Neural crest cell (in vitro differentiated cells): ENCODE measurements at regions not wholly inside any gene's neighbourhood (a gene's known extent, or its start where the extent isn't known, plus 50 kb on each side); places are given as distances from the start of the nearest gene placed in this dataset.
"Not testable (repeated sequence)": the region's sequence is repeated elsewhere in the genome, so short reads cannot be mapped to it uniquely, and the experiment has no call there.

ENCODE experiments used
- DNase-seq: peaks from one replicate; pipeline ENCODE4 v3.0.0; 2021; ENCODE audit warnings: low read depth, mixed read lengths, low spot score
- H3K27ac Mint-ChIP-seq: one replicate; pipeline ENCODE4 v1.8.0; 2021; ENCODE audit warnings: mild to moderate bottlenecking, mixed read lengths; ENCODE audit not compliant: unreplicated experiment
- H3K27me3 Mint-ChIP-seq: 2 replicates; pipeline ENCODE4 v1.8.0; 2021; ENCODE audit warnings: low read depth, mild to moderate bottlenecking, mixed read lengths
- H3K36me3 Mint-ChIP-seq: 2 replicates; pipeline ENCODE4 v1.8.0; 2021; ENCODE audit warnings: low read depth, mild to moderate bottlenecking, mixed read lengths
- H3K4me1 Mint-ChIP-seq: 2 replicates; pipeline ENCODE4 v1.8.0; 2021; ENCODE audit warnings: mixed read lengths
- H3K4me3 Mint-ChIP-seq: one replicate; pipeline ENCODE4 v1.8.0; 2021; ENCODE audit warnings: mild to moderate bottlenecking, mixed read lengths
- H3K9me3 Mint-ChIP-seq: 2 replicates; pipeline ENCODE4 v1.8.0; 2021; ENCODE audit warnings: mixed read lengths
- CTCF ChIP-seq: fragments of 200-600 bp; sonication (generic); conservative IDR thresholded peaks from 2 replicates; pipeline ENCODE4 v1.5.0; 2021; ENCODE audit warnings: antibody characterized with exemption, mild to moderate bottlenecking

- Mint-ChIP-seq H3K9me3 (peaks cover 11% of the 10 kb centered on the region), H3K36me3 (peaks cover 9% of the 10 kb centered on the region), H3K4me1 (peaks cover 16% of the 10 kb centered on the region), H3K27ac (no peak overlapping the region), H3K27me3 (peaks cover 3% of the 10 kb centered on the region), H3K4me3 (no peak overlapping the region)
- no peak for DNase-seq
- peak; percentile 32 for TF ChIP-seq CTCF
These were observed 97.9 kb downstream of the DLEU7 start for GRCh38 chr13:50745542-50746115.

DNA sequence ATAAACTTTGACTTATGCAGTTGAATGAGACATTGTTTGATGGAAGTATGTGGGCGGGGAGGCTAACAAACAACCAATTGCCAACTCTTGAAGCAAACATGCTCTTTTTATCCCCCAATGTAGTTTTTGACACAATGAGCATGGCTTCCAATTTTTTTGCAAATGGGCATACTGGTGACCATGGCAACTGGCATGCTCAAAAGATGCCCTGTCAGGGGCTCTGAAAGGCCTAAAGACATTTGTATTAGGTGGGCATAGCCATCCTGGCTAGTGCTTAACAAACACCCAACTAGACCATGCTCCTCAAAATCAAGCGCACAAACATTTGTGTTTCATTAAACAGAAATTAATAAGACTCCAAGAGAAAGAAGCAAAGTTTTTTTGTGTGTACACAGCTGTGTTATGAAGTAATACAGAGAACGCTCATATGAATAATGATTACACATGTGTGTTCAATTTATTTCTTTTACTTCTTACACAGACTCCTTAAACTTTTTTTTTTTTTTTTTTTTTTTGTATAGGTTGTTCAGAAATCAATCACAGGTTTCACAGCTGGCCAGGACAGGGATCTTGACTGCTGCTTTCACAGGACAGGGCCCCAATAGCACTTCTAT, 95.6 kb downstream of the DLEU7 start:
- Mint-ChIP-seq H3K27ac (no peak overlapping the region), H3K4me3 (no peak overlapping the region), H3K27me3 (peaks cover 3% of the 10 kb centered on the region), H3K9me3 (peaks cover 15% of the 10 kb centered on the region), H3K4me1 (peaks cover 16% of the 10 kb centered on the region), H3K36me3 (peaks cover 9% of the 10 kb centered on the region)
- no peak for TF ChIP-seq CTCF
- DNase-seq, result no peak

DNA sequence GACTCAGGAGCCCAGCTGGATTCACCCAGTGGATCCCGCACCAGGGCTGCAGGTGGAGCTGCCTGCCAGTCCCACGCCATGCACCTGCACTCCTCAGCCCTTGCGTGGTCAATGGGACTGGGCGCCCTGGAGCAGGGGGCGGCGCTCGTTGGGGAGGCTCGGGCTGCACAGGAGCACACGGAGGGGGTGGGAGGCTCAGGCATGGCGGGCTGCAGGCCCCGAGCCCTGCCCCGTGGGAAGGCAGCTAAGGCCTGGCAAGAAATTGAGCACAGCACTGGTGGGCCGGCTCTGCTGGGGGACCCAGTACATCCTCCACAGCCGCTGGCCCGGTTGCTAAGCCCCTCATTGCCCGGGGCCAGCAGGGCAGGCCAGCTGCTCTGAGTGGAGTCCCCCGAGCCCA, 90.3 kb downstream of the DLEU7 start:
- not testable (repeated sequence) for H3K27ac Mint-ChIP-seq, DNase-seq, H3K4me3 Mint-ChIP-seq, H3K27me3 Mint-ChIP-seq
- Mint-ChIP-seq H3K9me3 (peaks cover 29% of the 10 kb centered on the region), H3K36me3 (peaks cover 23% of the 10 kb centered on the region), H3K4me1 (peaks cover 22% of the 10 kb centered on the region)

DNA sequence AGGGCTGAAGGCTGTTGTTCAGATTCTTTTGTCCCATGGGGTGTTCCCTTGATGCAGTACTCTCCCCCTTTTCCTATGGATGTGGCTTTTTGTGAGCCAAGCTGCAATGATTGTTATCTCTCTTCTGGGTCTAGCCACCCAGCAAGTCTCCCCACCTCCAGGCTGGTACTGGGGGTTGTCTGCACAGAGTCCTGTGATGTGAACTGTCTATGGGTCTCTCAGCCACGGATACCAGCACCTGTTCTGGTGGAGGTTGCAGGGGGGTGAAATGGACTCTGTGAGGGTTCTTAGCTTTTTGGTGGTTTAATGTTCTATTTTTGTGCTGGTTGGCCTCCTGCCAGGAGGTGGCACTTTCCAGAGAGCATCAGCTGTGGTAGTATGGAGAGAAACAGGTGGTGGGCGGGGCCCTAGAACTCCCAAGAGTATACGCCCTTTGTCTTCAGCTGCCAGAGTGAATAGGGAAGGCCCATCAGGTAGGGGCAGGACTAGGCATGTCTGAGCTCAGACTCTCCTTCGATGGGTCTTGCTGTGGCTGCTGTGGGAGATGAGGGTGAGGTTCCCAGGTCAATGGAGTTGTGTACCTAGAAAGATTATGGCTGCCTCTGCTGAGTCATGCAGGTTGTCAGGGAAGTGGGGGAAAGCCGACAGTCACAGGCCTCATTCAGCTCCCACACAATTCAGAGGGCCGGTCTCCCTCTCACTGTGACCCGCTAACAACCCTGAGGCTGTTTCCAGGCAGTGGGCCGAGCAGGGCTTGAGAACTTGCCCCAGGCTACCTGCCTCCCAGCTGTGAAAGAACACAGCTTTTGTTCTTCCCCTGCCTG, 87.4 kb downstream of the DLEU7 start:
- H3K27ac Mint-ChIP-seq, result peak overlapping the region; percentile 97
- H3K4me1 Mint-ChIP-seq, result peaks cover 33% of the 10 kb centered on the region
- peak; percentile 38 for DNase-seq
- not testable (repeated sequence) for H3K27me3 Mint-ChIP-seq, H3K4me3 Mint-ChIP-seq
- peaks cover 21% of the 10 kb centered on the region for H3K9me3 Mint-ChIP-seq
- peaks cover 16% of the 10 kb centered on the region for H3K36me3 Mint-ChIP-seq

- H3K4me1 Mint-ChIP-seq, result peaks cover 36% of the 10 kb centered on the region
- H3K27ac Mint-ChIP-seq, result peak overlapping the region; percentile 97
- no peak overlapping the region for H3K4me3 Mint-ChIP-seq
- peaks cover 16% of the 10 kb centered on the region for H3K36me3 Mint-ChIP-seq
- TF ChIP-seq CTCF, result no peak
- peaks cover 17% of the 10 kb centered on the region for H3K9me3 Mint-ChIP-seq
- no peaks in the 10 kb centered on the region for H3K27me3 Mint-ChIP-seq
- DNase-seq, result no peak
These were observed 86.5 kb downstream of the DLEU7 start for GRCh38 chr13:50757008-50757407.

DNA sequence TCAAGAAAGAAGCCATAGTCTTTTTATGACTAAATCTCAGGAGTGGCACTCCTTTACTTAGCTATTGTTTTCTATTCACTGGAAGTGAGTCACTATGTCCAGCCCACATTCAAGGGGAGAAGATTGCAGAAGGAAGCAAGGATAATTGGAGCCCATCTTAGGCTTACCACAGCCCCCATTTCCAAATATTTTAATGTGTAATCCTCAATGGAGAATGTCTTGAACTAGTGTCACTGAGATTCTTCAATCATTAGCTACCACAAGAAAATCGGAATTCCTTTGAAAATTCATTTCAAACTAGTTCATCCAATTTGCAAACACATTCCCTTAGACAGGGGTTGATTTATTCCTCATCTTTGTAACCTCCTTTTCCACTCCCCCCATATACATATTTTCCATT, 84.7 kb downstream of the DLEU7 start:
- peaks cover 53% of the 10 kb centered on the region for H3K4me1 Mint-ChIP-seq
- no peaks in the 10 kb centered on the region for H3K27me3 Mint-ChIP-seq
- DNase-seq, result no peak
- H3K9me3 Mint-ChIP-seq, result peaks cover 17% of the 10 kb centered on the region
- H3K4me3 Mint-ChIP-seq, result no peak overlapping the region
- H3K36me3 Mint-ChIP-seq, result peaks cover 16% of the 10 kb centered on the region
- no peak overlapping the region for H3K27ac Mint-ChIP-seq
- no peak for TF ChIP-seq CTCF
